Retinal pigment epithelial cell (primary cell): ENCODE measurements at regions not wholly inside any gene's neighbourhood (a gene's known extent, or its start where the extent isn't known, plus 50 kb on each side); places are given as distances from the start of the nearest gene placed in this dataset.
A peak's percentile ranks its signal among the peaks of the same experiment; 100 is the strongest.
"Not testable (repeated sequence)": the region's sequence is repeated elsewhere in the genome, so short reads cannot be mapped to it uniquely, and the experiment has no call there.

Experiments used
- DNase-seq: peaks from one replicate; pipeline ENCODE4 v3.0.0-alpha.2; 2010; ENCODE audit warnings: low read depth
- H3K4me3 ChIP-seq: 2 replicates; pipeline ENCODE4 v1.5.1; 2011; ENCODE audit warnings: mild to moderate bottlenecking, low read length, control low read depth, moderate library complexity
- CTCF ChIP-seq: conservative IDR thresholded peaks from 2 replicates; pipeline ENCODE4 v1.5.1; 2011; ENCODE audit warnings: low read depth, low read length, control low read depth, inconsistent platforms

GRCh38 chr2:111447482-111447881, 326.8 kb downstream of the BCL2L11 start:
- not testable (repeated sequence) for DNase-seq, H3K4me3 ChIP-seq
- peak; percentile 9 for TF ChIP-seq CTCF

- DNase-seq, H3K4me3 ChIP-seq: not testable (repeated sequence)
Measured at GRCh38 chr2:111448796-111449195, 328.1 kb downstream of the BCL2L11 start.

GRCh38 chr2:111450526-111450925, 329.8 kb downstream of the BCL2L11 start:
- DNase-seq, H3K4me3 ChIP-seq: not testable (repeated sequence)

- H3K4me3 ChIP-seq = not testable (repeated sequence)
Measured at GRCh38 chr2:111451692-111452199, 331.0 kb downstream of the BCL2L11 start.

GRCh38 chr2:111452208-111452607, 331.5 kb downstream of the BCL2L11 start:
- not testable (repeated sequence) for H3K4me3 ChIP-seq, DNase-seq

More at GRCh38 chr2:111451692-111452199, 331.0 kb downstream of the BCL2L11 start:
- not testable (repeated sequence) for DNase-seq

- not testable (repeated sequence) for H3K4me3 ChIP-seq, DNase-seq
Measured at GRCh38 chr2:111453308-111453707, 332.6 kb downstream of the BCL2L11 start.

GRCh38 chr2:111453816-111454215, 333.1 kb downstream of the BCL2L11 start:
- DNase-seq, H3K4me3 ChIP-seq: not testable (repeated sequence)

GRCh38 chr2:111454404-111454803, 333.7 kb downstream of the BCL2L11 start:
- H3K4me3 ChIP-seq = not testable (repeated sequence)
- TF ChIP-seq CTCF = peak; percentile 4
- DNase-seq = peak; percentile 43

GRCh38 chr2:111455016-111456015, 334.6 kb downstream of the BCL2L11 start:
- not testable (repeated sequence) for H3K4me3 ChIP-seq, DNase-seq

- not testable (repeated sequence) for DNase-seq, H3K4me3 ChIP-seq
Measured at GRCh38 chr2:111457191-111457590, 336.5 kb downstream of the BCL2L11 start.

GRCh38 chr2:111460901-111461300, 340.2 kb downstream of the BCL2L11 start:
- not testable (repeated sequence) for DNase-seq, H3K4me3 ChIP-seq

- not testable (repeated sequence) for DNase-seq, H3K4me3 ChIP-seq
Measured at GRCh38 chr2:111461831-111462230, 341.1 kb downstream of the BCL2L11 start.

- H3K4me3 ChIP-seq, DNase-seq: not testable (repeated sequence)
Measured at GRCh38 chr2:111462572-111462971, 341.9 kb downstream of the BCL2L11 start.

- not testable (repeated sequence) for DNase-seq, H3K4me3 ChIP-seq
Measured at GRCh38 chr2:111463238-111463848, 342.6 kb downstream of the BCL2L11 start.

GRCh38 chr2:111463956-111464355, 343.2 kb downstream of the BCL2L11 start:
- not testable (repeated sequence) for DNase-seq, H3K4me3 ChIP-seq

GRCh38 chr2:111464367-111464766, 343.7 kb downstream of the BCL2L11 start:
- not testable (repeated sequence) for DNase-seq, H3K4me3 ChIP-seq

- H3K4me3 ChIP-seq, DNase-seq: not testable (repeated sequence)
Measured at GRCh38 chr2:111465521-111465920, 344.8 kb downstream of the BCL2L11 start.
